RKO (cell line): ENCODE measurements at regions not wholly inside any gene's neighbourhood (a gene's known extent, or its start where the extent isn't known, plus 50 kb on each side); places are given as distances from the start of the nearest gene placed in this dataset.

ENCODE experiments used
- DNase-seq: peaks from one replicate; pipeline ENCODE4 v3.0.0-alpha.2; 2016; ENCODE audit warnings: low spot score

GRCh38 chr7:94236960-94237359 lies 157.7 kb upstream of the COL1A2 start:
- no peak for DNase-seq

- DNase-seq, result no peak
These were observed 157.3 kb upstream of the COL1A2 start for GRCh38 chr7:94237417-94237816.

DNA sequence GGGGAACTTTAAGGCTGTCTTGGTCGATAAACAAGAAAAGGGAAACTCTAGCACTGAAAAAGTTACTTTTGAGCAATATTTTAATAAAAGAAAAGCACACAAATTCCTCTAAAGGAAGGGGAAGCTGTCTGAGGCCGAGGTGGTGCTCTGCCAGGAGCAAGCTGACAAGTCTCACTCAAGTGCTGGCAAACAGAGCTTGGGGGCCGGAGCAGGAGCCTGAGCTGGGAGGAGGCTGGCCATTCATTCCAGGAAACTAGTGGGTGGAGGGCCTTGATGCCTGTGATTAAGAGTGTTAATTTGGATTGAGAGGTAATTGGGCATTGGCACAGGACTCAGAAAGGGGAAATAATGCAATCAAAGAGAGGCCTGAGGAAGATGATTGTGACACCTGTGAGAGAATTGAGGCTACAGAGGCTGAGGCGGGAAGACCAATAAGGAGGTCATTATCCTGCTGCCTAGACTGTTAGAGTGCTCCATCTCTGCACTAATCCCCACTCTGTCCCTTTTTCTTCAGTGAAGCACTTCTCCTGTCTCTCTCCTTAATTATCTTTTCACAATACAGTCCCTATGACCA lies 154.9 kb upstream of the COL1A2 start:
- no peak for DNase-seq

DNA sequence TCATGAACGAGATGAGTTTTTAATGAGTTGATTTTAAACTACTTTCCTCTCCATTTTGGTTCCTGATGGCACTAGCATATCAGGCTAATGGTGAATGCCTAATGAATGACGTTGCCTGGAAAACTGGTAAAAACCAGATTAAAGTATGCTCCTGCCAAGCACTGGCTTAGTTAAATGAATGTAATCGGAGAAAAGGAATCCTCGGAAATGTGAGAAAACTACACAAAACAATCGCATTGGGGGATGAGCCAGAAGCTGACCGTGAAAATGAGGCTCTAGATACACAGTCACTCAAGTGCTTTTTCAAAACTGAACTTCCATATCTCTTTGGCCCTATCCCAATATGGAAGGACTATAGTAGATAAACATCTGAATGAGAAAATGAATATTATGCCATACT lies 153.8 kb upstream of the COL1A2 start:
- no peak for DNase-seq

GRCh38 chr7:94241402-94241925 lies 153.2 kb upstream of the COL1A2 start:
- DNase-seq, result no peak

DNA sequence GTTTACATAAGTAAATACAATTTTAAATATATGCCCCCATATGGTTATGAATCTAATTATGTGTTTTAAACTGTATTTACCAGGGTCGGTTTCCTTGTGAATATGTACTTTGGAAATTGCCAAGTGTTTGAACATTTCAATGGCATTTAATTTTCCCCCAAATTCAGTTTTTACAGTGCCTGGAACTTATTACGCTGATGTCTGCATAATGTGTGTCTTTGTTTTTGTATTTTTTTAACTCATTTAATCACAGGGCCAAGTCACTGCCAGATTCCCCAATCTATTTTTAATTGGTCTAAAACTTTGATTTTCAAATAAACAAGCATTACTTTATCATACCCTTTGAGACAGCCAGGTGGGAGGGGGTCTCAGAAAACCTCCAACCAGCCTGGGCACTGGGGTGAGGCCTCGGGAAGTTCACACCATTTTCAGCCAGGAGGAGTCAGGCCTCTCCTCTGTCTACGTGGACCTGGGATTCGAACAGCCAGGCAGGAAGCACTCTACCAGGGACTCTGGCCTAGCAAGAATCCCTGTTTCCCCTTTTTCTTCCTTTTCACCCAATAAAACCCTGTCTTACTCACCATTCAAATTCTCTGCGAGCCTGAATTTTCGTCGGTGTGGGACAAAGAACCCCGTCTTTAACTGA lies 151.5 kb upstream of the COL1A2 start:
- no peak for DNase-seq

GRCh38 chr7:94244760-94245159 lies 149.9 kb upstream of the COL1A2 start:
- DNase-seq, result no peak

- DNase-seq, result no peak
These were observed 149.2 kb upstream of the COL1A2 start for GRCh38 chr7:94245500-94245899.

- DNase-seq, result no peak
These were observed 146.7 kb upstream of the COL1A2 start for GRCh38 chr7:94247970-94248369.

GRCh38 chr7:94249631-94250030 lies 145.1 kb upstream of the COL1A2 start:
- no peak for DNase-seq

GRCh38 chr7:94250124-94250523 lies 144.6 kb upstream of the COL1A2 start:
- DNase-seq, result no peak

DNA sequence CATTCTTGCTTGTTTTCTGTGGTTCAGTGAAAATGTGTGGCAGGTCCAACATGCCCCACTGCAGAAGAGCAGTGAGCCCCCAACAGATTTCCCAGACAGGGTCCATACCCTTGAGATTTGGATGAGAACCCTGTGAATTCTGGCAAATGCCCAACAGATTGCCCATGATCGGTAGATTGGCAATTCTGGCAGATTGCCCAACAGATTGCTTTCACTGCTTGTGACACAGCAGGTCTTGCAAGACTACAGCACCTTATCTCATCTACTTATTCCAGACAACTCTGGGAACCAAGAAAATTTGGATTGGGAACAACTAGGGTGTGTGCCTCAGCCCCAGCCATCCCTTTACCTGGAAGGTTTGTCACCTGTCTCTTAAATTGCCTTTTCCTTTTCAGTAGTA lies 143.7 kb upstream of the COL1A2 start:
- DNase-seq, result no peak

- no peak for DNase-seq
These were observed 142.6 kb upstream of the COL1A2 start for GRCh38 chr7:94252124-94252523.

GRCh38 chr7:94252971-94253370 lies 141.7 kb upstream of the COL1A2 start:
- no peak for DNase-seq

DNA sequence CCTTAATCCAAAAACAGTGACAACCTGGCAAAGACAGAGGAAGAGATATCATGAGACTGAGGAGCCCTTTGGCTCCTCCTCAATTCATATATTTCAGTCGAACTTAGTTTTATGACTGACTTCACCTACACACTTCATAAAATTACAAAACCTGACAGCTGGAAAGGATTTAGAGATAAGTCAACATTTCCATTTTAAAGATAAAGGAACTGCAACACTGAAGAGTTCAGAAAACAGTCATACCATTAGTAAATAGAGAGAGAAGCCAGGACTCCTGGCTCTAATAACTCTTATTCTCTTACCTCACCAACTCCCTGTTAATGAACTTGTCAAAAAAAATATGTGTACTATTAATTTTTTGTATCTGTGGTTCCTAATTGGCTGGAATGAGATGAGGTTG lies 141.0 kb upstream of the COL1A2 start:
- no peak for DNase-seq

GRCh38 chr7:94258418-94259300 lies 136.0 kb upstream of the COL1A2 start:
- DNase-seq, result no peak

DNA sequence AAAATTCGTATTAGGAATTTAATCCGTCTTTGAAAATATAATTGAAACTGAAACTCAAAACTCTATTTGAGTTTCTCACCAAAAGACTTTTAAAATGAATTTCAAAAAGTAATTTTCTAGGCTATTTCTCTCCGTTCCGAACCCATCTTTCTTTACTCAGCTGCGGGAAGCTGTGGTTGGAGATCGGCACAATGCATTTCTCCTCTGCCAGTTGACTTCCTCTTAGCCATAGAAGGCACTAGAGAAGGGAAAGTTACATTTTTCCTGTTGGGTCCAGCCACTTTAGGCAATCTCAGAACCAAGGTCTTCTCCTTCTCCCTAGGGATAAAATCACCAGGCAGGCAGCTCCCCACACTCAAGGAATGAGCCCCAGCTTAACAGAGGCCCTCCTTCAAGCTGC lies 133.6 kb upstream of the COL1A2 start:
- no peak for DNase-seq

DNA sequence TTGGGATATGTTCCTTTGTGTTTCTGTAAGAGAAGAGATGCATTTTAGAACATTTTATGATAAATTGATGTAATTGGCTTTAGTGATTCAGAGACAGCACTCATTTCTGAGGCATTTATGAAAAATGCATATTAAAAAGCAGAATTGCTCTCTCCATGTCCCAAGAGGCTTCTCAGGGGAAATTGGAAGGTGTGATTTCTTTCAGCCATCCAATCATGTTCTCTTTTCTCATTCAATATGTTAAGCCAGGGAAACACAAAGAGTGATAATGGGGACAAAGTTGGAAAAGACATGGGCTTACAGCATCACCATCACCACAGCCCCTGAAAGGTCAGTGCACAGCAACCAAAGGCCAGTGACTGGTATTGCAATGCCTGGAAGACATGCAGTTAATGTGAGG lies 129.9 kb upstream of the COL1A2 start:
- DNase-seq, result no peak

DNA sequence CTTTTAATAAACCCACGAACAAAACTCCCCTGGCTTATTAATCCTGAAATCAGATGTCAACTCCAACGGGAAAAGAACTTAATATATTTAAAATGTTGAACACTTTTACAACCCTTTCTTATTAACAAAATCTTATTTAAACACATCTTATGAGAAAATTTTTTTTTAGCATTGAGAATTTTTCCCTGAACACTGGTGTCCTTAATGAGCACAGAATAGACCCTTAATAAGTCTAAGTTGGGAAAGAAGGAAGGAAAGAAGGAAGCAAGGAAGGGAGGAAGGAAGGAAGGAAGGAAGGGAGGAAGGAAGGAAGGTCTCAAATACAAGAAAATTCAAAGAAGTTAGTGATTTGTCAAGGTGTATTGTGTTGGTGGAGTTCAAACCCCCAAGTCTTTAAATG lies 129.2 kb upstream of the COL1A2 start:
- no peak for DNase-seq

DNA sequence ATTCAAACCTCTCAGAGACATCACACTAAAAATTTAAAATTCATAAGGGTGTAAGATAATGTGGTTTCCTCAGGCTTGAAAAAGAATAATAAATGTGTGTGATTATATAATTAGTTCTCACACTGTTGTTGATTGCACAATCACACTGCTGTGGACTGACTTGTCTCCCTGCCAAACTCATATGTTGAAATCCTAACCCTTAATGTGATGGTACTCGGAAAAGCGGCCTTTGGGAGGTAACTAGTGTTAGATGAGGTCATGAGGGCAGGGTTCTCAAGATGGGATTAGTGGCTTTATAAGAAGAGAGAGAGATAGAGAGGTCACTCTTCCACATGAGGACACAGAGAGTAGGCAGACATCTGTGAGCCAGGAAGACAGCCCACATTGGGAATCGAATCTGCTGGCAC lies 128.5 kb upstream of the COL1A2 start:
- no peak for DNase-seq

GRCh38 chr7:94270772-94271171 lies 123.9 kb upstream of the COL1A2 start:
- no peak for DNase-seq

DNA sequence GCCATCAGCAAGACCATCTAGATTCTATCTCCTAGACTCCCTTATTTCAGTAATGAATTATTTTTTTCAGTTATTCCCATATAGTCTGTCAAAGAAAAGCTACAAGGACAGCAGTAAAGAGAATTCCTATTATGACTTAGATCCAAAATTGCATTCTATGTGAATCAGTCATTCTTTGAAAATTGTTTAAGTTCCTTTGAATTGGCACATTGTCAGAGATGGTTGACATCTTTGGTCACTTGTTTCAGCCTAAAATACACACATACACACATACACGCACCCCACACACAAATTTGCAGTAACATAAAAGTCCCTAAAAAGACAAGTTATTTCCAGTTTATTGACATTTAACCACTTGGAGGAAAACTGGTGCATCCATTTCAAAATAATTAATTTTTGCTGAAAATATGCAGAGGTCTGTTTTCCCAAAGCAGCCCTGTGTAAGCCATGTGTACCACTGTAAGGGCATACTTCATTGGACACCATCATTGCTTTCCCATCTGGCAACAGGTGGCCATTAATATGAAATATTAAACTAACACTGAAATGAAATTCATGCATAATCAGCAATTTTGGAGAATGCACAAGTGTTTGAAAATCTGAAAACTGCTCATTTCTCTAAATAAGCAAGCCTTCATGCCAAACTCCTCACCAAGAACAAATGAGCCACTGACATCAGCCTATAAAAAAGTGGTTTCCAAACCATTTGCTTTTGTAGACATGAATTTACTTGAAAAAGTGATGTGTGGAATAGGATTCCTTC lies 121.7 kb upstream of the COL1A2 start:
- DNase-seq, result no peak
